K562 (cell line): ENCODE measurements at regions not wholly inside any gene's neighbourhood (a gene's known extent, or its start where the extent isn't known, plus 50 kb on each side); places are given as distances from the start of the nearest gene placed in this dataset.

ENCODE experiments used
- ATAC-seq: fragments of 200-7000 bp; cut with Tn5 transposase; 3 replicates; pipeline ENCODE4 v1.9.1; 2020; ENCODE audit warnings: moderate library complexity
- BruUV-seq: library from RNA; stranded (reverse); fragments of 400-500 nt; replicated peaks from 2 replicates; lab custom pipeline; 2021; lab: Mats Ljungman, UMichigan
- CTCF ChIA-PET: fragments of 300-600 bp; formaldehyde crosslinking; extraction: SDS; loops from one replicate; lab custom pipeline; 2021; ENCODE audit warnings: low intra/inter-chr PET ratio; lab: Yijun Ruan, JAX
- POLR2A ChIA-PET: fragments of 300-600, 350-650 bp; sonication (Branson Sonifier 250); formaldehyde crosslinking; extraction: SDS; loops from one replicate; lab custom pipeline; 2021; ENCODE audit warnings: antibody characterized with exemption, inconsistent platforms; lab: Yijun Ruan, JAX
- DNase-seq, 4 experiments: peaks; one replicate each; pipeline versions ENCODE4 v3.0.0 to v3.0.0-alpha.2; 2011 to 2018; ENCODE audit warnings: low spot score in 3 of 4, mixed read lengths in 3 of 4; ENCODE audit errors: extremely low read depth in 1 of 4
- FAIRE-seq: peaks from 2 replicates; lab custom pipeline; 2011; peaks lifted over from hg19 to GRCh38; lab: Jason Lieb, UNC
- H2AFZ ChIP-seq: 2 replicates; pipeline ENCODE4 v1.6.0; 2011; ENCODE audit warnings: low read depth, low read length, control low read depth, inconsistent platforms
- H3K27ac ChIP-seq: fragments of 200-600 bp; 3 replicates; pipeline ENCODE4 v1.8.0; 2011; ENCODE audit warnings: low read depth, mild to moderate bottlenecking, control low read depth, inconsistent platforms, low read length, moderate library complexity, mixed read lengths; ENCODE audit errors: extremely low read depth
- H3K27me3 ChIP-seq, 2 experiments: fragments of 300-600 bp in 1 of 2; 2 replicates in 1 of 2; 3 replicates in 1 of 2; pipeline versions ENCODE4 v1.6.0 to v1.8.0; 2011; ENCODE audit warnings: inconsistent platforms in 2 of 2, low read length in 2 of 2, mild to moderate bottlenecking in 1 of 2, mixed read lengths in 1 of 2, moderate library complexity in 1 of 2; ENCODE audit not compliant: control insufficient read depth in 2 of 2, insufficient read depth in 2 of 2
- H3K36me3 ChIP-seq: fragments of 300-600 bp; 3 replicates; pipeline ENCODE4 v1.8.0; 2011; ENCODE audit warnings: mild to moderate bottlenecking, low read length, inconsistent platforms; ENCODE audit not compliant: control insufficient read depth, insufficient read depth
- H3K4me1 ChIP-seq, 2 experiments: fragments of 200-600 bp in 1 of 2; replicated peaks in 1 of 2; 2 replicates in 1 of 2; 3 replicates in 1 of 2; pipeline versions ENCODE4 v1.5.1 to v1.8.0; 2011; ENCODE audit warnings: inconsistent platforms in 2 of 2, low read length in 2 of 2, mild to moderate bottlenecking in 1 of 2, mixed read lengths in 1 of 2, moderate library complexity in 1 of 2; ENCODE audit not compliant: control insufficient read depth in 2 of 2, insufficient read depth in 2 of 2
- H3K4me2 ChIP-seq: 2 replicates; pipeline ENCODE4 v1.6.1; 2011; ENCODE audit warnings: low read length, control low read depth, inconsistent platforms, mixed read lengths; ENCODE audit not compliant: insufficient read depth
- H3K4me3 ChIP-seq: fragments of 200-600 bp; sonication (generic), shearing (Covaris generic); 2 replicates; pipeline ENCODE4 v1.5.1; 2016; ENCODE audit warnings: control low read depth, inconsistent platforms
- H3K79me2 ChIP-seq: fragments of 200-600 bp; 3 replicates; pipeline ENCODE4 v1.8.0; 2011; ENCODE audit warnings: low read length, inconsistent platforms; ENCODE audit not compliant: control insufficient read depth, insufficient read depth
- H3K9ac ChIP-seq, 2 experiments: 2 replicates each; pipeline versions ENCODE4 v1.6.0 to v1.6.1; 2011; ENCODE audit warnings: low read depth in 2 of 2, low read length in 2 of 2, control low read depth in 1 of 2, inconsistent platforms in 1 of 2, mild to moderate bottlenecking in 1 of 2, mixed read lengths in 1 of 2; ENCODE audit not compliant: insufficient read depth in 1 of 2
- H3K9me1 ChIP-seq: one replicate; pipeline ENCODE4 v1.6.0; 2011; ENCODE audit warnings: inconsistent platforms, mild to moderate bottlenecking, low read length, moderate library complexity; ENCODE audit not compliant: control insufficient read depth, insufficient read depth
- H3K9me3 ChIP-seq: replicated peaks from 2 replicates; pipeline ENCODE4 v1.5.1; 2011; ENCODE audit warnings: low read depth, low read length, inconsistent platforms; ENCODE audit not compliant: control insufficient read depth, insufficient read depth
- H4K20me1 ChIP-seq: replicated peaks from 2 replicates; pipeline ENCODE4 v1.6.1; 2011; ENCODE audit warnings: low read length, inconsistent platforms, mixed read lengths; ENCODE audit not compliant: control insufficient read depth, insufficient read depth
- CC2D1A ChIP-seq: fragments of 450-650 bp; IDR thresholded peaks from 2 replicates; pipeline ENCODE4 v1.6.1; 2017; ENCODE audit warnings: mild to moderate bottlenecking
- CHD2 ChIP-seq: IDR thresholded peaks from 2 replicates; pipeline ENCODE4 v1.6.1; 2011; ENCODE audit warnings: low read depth, low read length
- HDAC2 ChIP-seq: fragments of 450-650 bp; IDR thresholded peaks from 2 replicates; pipeline ENCODE4 v1.6.1; 2016; ENCODE audit warnings: mild to moderate bottlenecking
- KAT2B ChIP-seq: IDR thresholded peaks from one replicate; pipeline ENCODE4 v1.6.1; 2012; ENCODE audit warnings: low read depth, mild to moderate bottlenecking, control low read depth, inconsistent platforms, low read length, moderate library complexity
- PRMT5 ChIP-seq: sonication (generic); formaldehyde crosslinking; IDR thresholded peaks from 2 replicates; pipeline ENCODE4 v1.5.0; 2020; ENCODE audit warnings: missing genetic modification reagents
- RAD21 ChIP-seq, 2 experiments: fragments of 250-450 bp in 1 of 2; fragments of 450-650 bp in 1 of 2; sonication (Bioruptor Pico) in 1 of 2; formaldehyde crosslinking in 1 of 2; IDR thresholded peaks in 1 of 2; conservative IDR thresholded peaks in 1 of 2; 2 replicates each; pipeline versions ENCODE4 v1.4.0 to v1.8.0; 2020 to 2022; ENCODE audit warnings: mild to moderate bottlenecking in 2 of 2, moderate library complexity in 1 of 2
- RCOR1 ChIP-seq, 2 experiments: IDR thresholded peaks; 2 replicates each; pipeline ENCODE4 v1.6.1; 2012; ENCODE audit warnings: low read depth in 2 of 2, low read length in 2 of 2, borderline replicate concordance in 1 of 2, improper control_type of control experiment in 1 of 2
- SLC30A9 ChIP-seq: fragments of 250-450 bp; sonication (Bioruptor Pico); IDR thresholded peaks from 2 replicates; pipeline ENCODE4 v1.8.0; 2022; ENCODE audit warnings: mild to moderate bottlenecking, moderate library complexity
- SREBF1 ChIP-seq: fragments of 150-350 bp; IDR thresholded peaks from 2 replicates; pipeline ENCODE4 v1.6.1; 2014; ENCODE audit warnings: antibody characterized with exemption, low read depth, low read length, borderline replicate concordance
- SRSF1 ChIP-seq: fragments of 200-400 bp; formaldehyde crosslinking; IDR thresholded peaks from 2 replicates; pipeline ENCODE4 v1.6.1; 2017; ENCODE audit warnings: mild to moderate bottlenecking, low read depth, low read length, moderate library complexity
- ZEB2 ChIP-seq: fragments of 450-650 bp; IDR thresholded peaks from 2 replicates; pipeline ENCODE4 v1.6.1; 2016
- ZNF316 ChIP-seq: fragments of 450-650 bp; IDR thresholded peaks from 2 replicates; pipeline ENCODE4 v1.6.1; 2016
- ZNF431 ChIP-seq: sonication (generic); formaldehyde crosslinking; IDR thresholded peaks from 2 replicates; pipeline ENCODE4 v1.8.0; 2022; ENCODE audit warnings: mild to moderate bottlenecking, missing genetic modification reagents
- in situ Hi-C: fragments of 300-500 bp; cut with MboI; formaldehyde crosslinking; loops from 4 replicates; pipeline ENCODE4 v1.15.0; 2018; ENCODE audit warnings: inconsistent platforms, mixed read lengths
- intact Hi-C: fragments of 100-400 bp; cut with micrococcal nuclease; formaldehyde crosslinking; loops from 2 replicates; pipeline ENCODE4 v1.14.2; 2022
- TF ChIP-seq, protein P1 (sequence below): fragments of 450-650 bp; IDR thresholded peaks from 2 replicates; pipeline ENCODE4 v1.7.0; 2016; ENCODE audit warnings: borderline replicate concordance

DNA sequence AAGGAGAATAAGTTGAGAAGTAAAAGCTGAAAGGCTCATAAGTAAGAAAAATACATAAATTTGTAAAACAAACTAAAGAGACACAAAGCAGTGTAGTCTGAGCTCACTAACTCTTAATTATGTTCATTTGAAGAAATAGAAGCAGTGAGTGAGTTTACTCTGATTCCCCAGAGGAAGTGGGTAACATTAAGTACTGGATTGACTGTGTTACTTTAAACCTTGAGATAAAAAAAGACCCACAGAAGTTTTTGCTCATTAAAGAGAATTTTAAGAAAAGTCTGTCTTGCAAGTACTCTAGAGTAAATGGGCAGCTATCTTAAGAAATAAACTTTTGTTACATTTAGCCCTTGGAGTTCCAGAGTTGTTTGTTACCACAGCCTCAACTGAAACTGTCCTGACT lies 2466.9 kb downstream of the PCDH7 start:
- DNase-seq (no peak), FAIRE-seq (no peak), ATAC-seq (no peak)
- Histone ChIP-seq H3K4me1 (no peaks in the 10 kb centered on the region), H4K20me1 (no peaks in the 10 kb centered on the region), H3K4me3 (no peak overlapping the region), H3K36me3 (no peaks in the 10 kb centered on the region), H2AFZ (no peak overlapping the region), H3K4me2 (no peak overlapping the region), H3K79me2 (no peaks in the 10 kb centered on the region), H3K27me3 (no peaks in the 10 kb centered on the region), H3K9me1 (no peaks in the 10 kb centered on the region), H3K9me3 (no peaks in the 10 kb centered on the region; the same call in 1 of the 2 replicates), H3K9ac (no peak overlapping the region), H3K27ac (no peak overlapping the region)
- ChIA-PET POLR2A (no interaction called here), CTCF (no interaction called here)
- intact Hi-C loops (no loop called here), in situ Hi-C loops (no loop called here)
- TF ChIP-seq RAD21 (CRISPR knock-in tag; conservative IDR thresholded peaks at IDR 0.05 in 1 of 2, IDR thresholded peaks at IDR 0.05 in 1 of 2) (no peak), CHD2 (no peak), CC2D1A (no peak), ZEB2 (no peak), ZNF431 (CRISPR knock-in tag) (no peak), HDAC2 (no peak), RCOR1 (IDR thresholded peaks at IDR 0.05; ENCODE audit: borderline replicate concordance in 1 of 2, low read depth in 2 of 2, low read length in 2 of 2) (no peak), PRMT5 (CRISPR knock-in tag) (no peak), SRSF1 (no peak), SREBF1 (no peak), ZNF316 (no peak), SLC30A9 (no peak), KAT2B (no peak)
- TF ChIP-seq, protein P1, sequence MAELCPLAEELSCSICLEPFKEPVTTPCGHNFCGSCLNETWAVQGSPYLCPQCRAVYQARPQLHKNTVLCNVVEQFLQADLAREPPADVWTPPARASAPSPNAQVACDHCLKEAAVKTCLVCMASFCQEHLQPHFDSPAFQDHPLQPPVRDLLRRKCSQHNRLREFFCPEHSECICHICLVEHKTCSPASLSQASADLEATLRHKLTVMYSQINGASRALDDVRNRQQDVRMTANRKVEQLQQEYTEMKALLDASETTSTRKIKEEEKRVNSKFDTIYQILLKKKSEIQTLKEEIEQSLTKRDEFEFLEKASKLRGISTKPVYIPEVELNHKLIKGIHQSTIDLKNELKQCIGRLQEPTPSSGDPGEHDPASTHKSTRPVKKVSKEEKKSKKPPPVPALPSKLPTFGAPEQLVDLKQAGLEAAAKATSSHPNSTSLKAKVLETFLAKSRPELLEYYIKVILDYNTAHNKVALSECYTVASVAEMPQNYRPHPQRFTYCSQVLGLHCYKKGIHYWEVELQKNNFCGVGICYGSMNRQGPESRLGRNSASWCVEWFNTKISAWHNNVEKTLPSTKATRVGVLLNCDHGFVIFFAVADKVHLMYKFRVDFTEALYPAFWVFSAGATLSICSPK, result no peak
- BruUV-seq, result no TSS peak
